ENCODE measurements at regions not wholly inside any gene's neighbourhood (a gene's known extent, or its start where the extent isn't known, plus 50 kb on each side); places are given as distances from the start of the nearest gene placed in this dataset.

DNA sequence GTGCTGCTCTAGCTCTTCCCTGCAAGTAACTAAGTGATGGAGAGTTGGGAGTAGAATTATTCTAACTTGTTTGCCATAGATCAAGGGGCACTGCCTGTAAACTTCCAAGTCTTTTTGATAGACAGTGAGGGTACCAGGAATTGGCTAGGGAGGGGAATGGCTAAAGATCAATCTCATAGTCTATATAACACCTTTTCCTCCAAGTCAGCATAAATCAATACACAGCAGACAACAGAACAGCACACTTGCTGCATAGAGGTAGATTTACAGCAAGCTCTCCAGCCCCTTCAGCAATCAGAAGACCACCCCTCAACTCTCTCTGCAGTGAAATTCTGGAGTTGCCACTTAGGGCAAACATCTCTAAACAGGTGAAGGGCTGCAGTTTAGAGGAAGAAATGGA is 643.5 kb upstream of the KLF4 start:
- no peaks in the 10 kb centered on the region for H3K36me3 Mint-ChIP-seq
- Histone ChIP-seq H3K27ac (ENCODE audit: low read depth in 1 of 2, low read length in 2 of 2) (no peak overlapping the region), H4K20me1 (ENCODE audit: insufficient read depth, low read length) (no peaks in the 10 kb centered on the region), H3K4me2 (replicated peaks; ENCODE audit: extremely low read depth, low read length, poor library complexity, severe bottlenecking) (no peak overlapping the region), H3K9ac (ENCODE audit: insufficient read depth, low read length, poor library complexity, severe bottlenecking) (no peak overlapping the region), H3K4me1 (ENCODE audit: control insufficient read depth in 1 of 2, insufficient read depth in 2 of 2, low read length in 2 of 2) (peaks cover 4 to 12% of the 10 kb centered on the region in 2 donors), H3K79me2 (ENCODE audit: insufficient read depth, low read length) (no peaks in the 10 kb centered on the region), H3K9me3 (replicated peaks in 1 of 2; ENCODE audit: control insufficient read depth in 1 of 2, insufficient read depth in 1 of 2, low read length in 2 of 2) (no peaks in the 10 kb centered on the region), H2AFZ (ENCODE audit: insufficient read depth, low read depth, low read length, poor library complexity, severe bottlenecking) (no peak overlapping the region), H3K4me3 (replicated peaks in 1 of 3; ENCODE audit: low read depth in 2 of 3, low read length in 3 of 3) (no peak overlapping the region), H3K27me3 (ENCODE audit: control insufficient read depth in 2 of 2, insufficient read depth in 2 of 2, low read length in 2 of 2) (no peaks in the 10 kb centered on the region), H3K36me3 (replicated peaks in 1 of 2; ENCODE audit: control insufficient read depth in 1 of 2, insufficient read depth in 2 of 2, low read length in 2 of 2) (no peaks in the 10 kb centered on the region)
- intact Hi-C loops (cut with micrococcal nuclease), result no loop called here
- no peak overlapping the region for H3K4me3 Mint-ChIP-seq
- no peak for DNase-seq
- H3K27ac Mint-ChIP-seq, result no peak overlapping the region
- H3K9me3 Mint-ChIP-seq, result peaks cover 0 to 2% (median 0%) of the 10 kb centered on the region in 7 donors
- TF ChIP-seq, protein P1, sequence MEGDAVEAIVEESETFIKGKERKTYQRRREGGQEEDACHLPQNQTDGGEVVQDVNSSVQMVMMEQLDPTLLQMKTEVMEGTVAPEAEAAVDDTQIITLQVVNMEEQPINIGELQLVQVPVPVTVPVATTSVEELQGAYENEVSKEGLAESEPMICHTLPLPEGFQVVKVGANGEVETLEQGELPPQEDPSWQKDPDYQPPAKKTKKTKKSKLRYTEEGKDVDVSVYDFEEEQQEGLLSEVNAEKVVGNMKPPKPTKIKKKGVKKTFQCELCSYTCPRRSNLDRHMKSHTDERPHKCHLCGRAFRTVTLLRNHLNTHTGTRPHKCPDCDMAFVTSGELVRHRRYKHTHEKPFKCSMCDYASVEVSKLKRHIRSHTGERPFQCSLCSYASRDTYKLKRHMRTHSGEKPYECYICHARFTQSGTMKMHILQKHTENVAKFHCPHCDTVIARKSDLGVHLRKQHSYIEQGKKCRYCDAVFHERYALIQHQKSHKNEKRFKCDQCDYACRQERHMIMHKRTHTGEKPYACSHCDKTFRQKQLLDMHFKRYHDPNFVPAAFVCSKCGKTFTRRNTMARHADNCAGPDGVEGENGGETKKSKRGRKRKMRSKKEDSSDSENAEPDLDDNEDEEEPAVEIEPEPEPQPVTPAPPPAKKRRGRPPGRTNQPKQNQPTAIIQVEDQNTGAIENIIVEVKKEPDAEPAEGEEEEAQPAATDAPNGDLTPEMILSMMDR (IDR thresholded peaks at IDR 0.05), result no peak
- H3K27me3 Mint-ChIP-seq (ENCODE audit: low read depth in 3 of 3), result peaks cover 0 to 2% (median 0%) of the 10 kb centered on the region in 3 donors
- H3K4me1 Mint-ChIP-seq, result peaks cover 11% of the 10 kb centered on the region

DNA sequence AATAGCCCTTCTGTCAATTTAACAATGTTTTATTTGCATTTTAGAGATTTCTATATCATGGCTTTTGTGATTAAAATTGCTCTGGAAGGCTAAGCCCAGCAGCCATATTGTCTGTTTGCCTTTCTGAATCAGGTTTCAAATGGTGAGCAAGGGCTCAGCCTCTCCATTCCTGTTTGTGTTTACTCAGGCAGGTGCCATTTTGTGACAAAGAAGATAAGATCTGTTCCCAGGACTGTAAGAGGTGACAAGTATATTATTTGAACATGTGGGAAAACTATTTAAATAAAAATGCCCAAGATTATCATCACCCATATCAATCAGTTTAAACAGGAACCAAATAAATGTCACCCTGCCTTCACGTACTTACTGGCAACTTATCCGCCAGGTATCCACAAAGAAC is 641.3 kb upstream of the KLF4 start:
- Histone ChIP-seq H3K79me2 (ENCODE audit: insufficient read depth, low read length) (no peaks in the 10 kb centered on the region), H3K4me1 (ENCODE audit: control insufficient read depth in 1 of 2, insufficient read depth in 2 of 2, low read length in 2 of 2) (peaks cover 4 to 12% of the 10 kb centered on the region in 2 donors), H3K27ac (ENCODE audit: low read depth in 1 of 2, low read length in 2 of 2) (no peak overlapping the region), H4K20me1 (ENCODE audit: insufficient read depth, low read length) (no peaks in the 10 kb centered on the region), H3K9me3 (replicated peaks in 1 of 2; ENCODE audit: control insufficient read depth in 1 of 2, insufficient read depth in 1 of 2, low read length in 2 of 2) (no peaks in the 10 kb centered on the region), H3K4me2 (replicated peaks; ENCODE audit: extremely low read depth, low read length, poor library complexity, severe bottlenecking) (no peak overlapping the region), H3K9ac (ENCODE audit: insufficient read depth, low read length, poor library complexity, severe bottlenecking) (no peak overlapping the region), H3K36me3 (replicated peaks in 1 of 2; ENCODE audit: control insufficient read depth in 1 of 2, insufficient read depth in 2 of 2, low read length in 2 of 2) (no peaks in the 10 kb centered on the region), H2AFZ (ENCODE audit: insufficient read depth, low read depth, low read length, poor library complexity, severe bottlenecking) (no peak overlapping the region), H3K27me3 (ENCODE audit: control insufficient read depth in 2 of 2, insufficient read depth in 2 of 2, low read length in 2 of 2) (no peaks in the 10 kb centered on the region), H3K4me3 (replicated peaks in 1 of 3; ENCODE audit: low read depth in 2 of 3, low read length in 3 of 3) (no peak overlapping the region)
- no peaks in the 10 kb centered on the region for H3K36me3 Mint-ChIP-seq
- WGBS (ENCODE audit: insufficient coverage), result no CpG with 5 or more reads among the region's 2 CpGs
- peaks cover 11% of the 10 kb centered on the region for H3K4me1 Mint-ChIP-seq
- DNase-seq, result no peak
- intact Hi-C loops (cut with micrococcal nuclease), result no loop called here
- H3K4me3 Mint-ChIP-seq, result no peak overlapping the region
- TF ChIP-seq, protein P1 (IDR thresholded peaks at IDR 0.05), result no peak
- H3K27me3 Mint-ChIP-seq (ENCODE audit: low read depth in 3 of 3), result peaks cover 0 to 2% (median 0%) of the 10 kb centered on the region in 3 donors
- H3K9me3 Mint-ChIP-seq, result peaks cover 0 to 2% (median 0%) of the 10 kb centered on the region in 7 donors
- no peak overlapping the region for H3K27ac Mint-ChIP-seq

Data from CD14-positive monocyte (primary cell).